ENCODE measurements at regions not wholly inside any gene's neighbourhood (a gene's known extent, or its start where the extent isn't known, plus 50 kb on each side); places are given as distances from the start of the nearest gene placed in this dataset.

- H3K4me1 Mint-ChIP-seq (ENCODE audit: low read depth, unreplicated experiment) = no peaks in the 10 kb centered on the region
- H3K36me3 Mint-ChIP-seq (ENCODE audit: insufficient read depth, unreplicated experiment) = no peaks in the 10 kb centered on the region
- Histone ChIP-seq H3K4me3 (ENCODE audit: low read depth, low read length) (no peak overlapping the region), H3K9me3 (no peaks in the 10 kb centered on the region), H3K36me3 (ENCODE audit: control insufficient read depth, insufficient read depth, low read length) (no peaks in the 10 kb centered on the region), H3K4me1 (no peaks in the 10 kb centered on the region), H3K27me3 (replicated peaks; ENCODE audit: control insufficient read depth, insufficient read depth, low read length) (no peaks in the 10 kb centered on the region)
- ChIA-PET CTCF (no interaction called here), POLR2A (no interaction called here)
- no peak overlapping the region for H3K4me3 Mint-ChIP-seq (ENCODE audit: unreplicated experiment)
- no TSS peak for BruUV-seq (replicated peaks)
- intact Hi-C loops (cut with micrococcal nuclease; ENCODE audit: unreplicated experiment) = no loop called here
- H3K27me3 Mint-ChIP-seq (ENCODE audit: insufficient read depth, unreplicated experiment) = peaks cover 4% of the 10 kb centered on the region
- no peaks in the 10 kb centered on the region for H3K9me3 Mint-ChIP-seq (ENCODE audit: unreplicated experiment)
- TF ChIP-seq, protein P1, sequence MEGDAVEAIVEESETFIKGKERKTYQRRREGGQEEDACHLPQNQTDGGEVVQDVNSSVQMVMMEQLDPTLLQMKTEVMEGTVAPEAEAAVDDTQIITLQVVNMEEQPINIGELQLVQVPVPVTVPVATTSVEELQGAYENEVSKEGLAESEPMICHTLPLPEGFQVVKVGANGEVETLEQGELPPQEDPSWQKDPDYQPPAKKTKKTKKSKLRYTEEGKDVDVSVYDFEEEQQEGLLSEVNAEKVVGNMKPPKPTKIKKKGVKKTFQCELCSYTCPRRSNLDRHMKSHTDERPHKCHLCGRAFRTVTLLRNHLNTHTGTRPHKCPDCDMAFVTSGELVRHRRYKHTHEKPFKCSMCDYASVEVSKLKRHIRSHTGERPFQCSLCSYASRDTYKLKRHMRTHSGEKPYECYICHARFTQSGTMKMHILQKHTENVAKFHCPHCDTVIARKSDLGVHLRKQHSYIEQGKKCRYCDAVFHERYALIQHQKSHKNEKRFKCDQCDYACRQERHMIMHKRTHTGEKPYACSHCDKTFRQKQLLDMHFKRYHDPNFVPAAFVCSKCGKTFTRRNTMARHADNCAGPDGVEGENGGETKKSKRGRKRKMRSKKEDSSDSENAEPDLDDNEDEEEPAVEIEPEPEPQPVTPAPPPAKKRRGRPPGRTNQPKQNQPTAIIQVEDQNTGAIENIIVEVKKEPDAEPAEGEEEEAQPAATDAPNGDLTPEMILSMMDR (IDR thresholded peaks at IDR 0.05; ENCODE audit: insufficient read depth in 1 of 2, low read depth in 1 of 2, low read length in 1 of 2, severe bottlenecking in 1 of 2, unreplicated experiment in 1 of 2) = no peak
- no peak for DNase-seq
- no peak overlapping the region for H3K27ac Mint-ChIP-seq (ENCODE audit: unreplicated experiment)
These were observed 510.9 kb upstream of the PCDH9 start for GRCh38 chr13:67740871-67741535.

- Mint-ChIP-seq H3K4me3 (ENCODE audit: unreplicated experiment) (no peak overlapping the region), H3K27me3 (ENCODE audit: insufficient read depth, unreplicated experiment) (peaks cover 6% of the 10 kb centered on the region), H3K4me1 (ENCODE audit: low read depth, unreplicated experiment) (no peaks in the 10 kb centered on the region), H3K36me3 (ENCODE audit: insufficient read depth, unreplicated experiment) (no peaks in the 10 kb centered on the region), H3K9me3 (ENCODE audit: unreplicated experiment) (no peaks in the 10 kb centered on the region), H3K27ac (ENCODE audit: unreplicated experiment) (no peak overlapping the region)
- Histone ChIP-seq H3K27me3 (replicated peaks; ENCODE audit: control insufficient read depth, insufficient read depth, low read length) (no peaks in the 10 kb centered on the region), H3K36me3 (ENCODE audit: control insufficient read depth, insufficient read depth, low read length) (no peaks in the 10 kb centered on the region), H3K4me1 (no peaks in the 10 kb centered on the region), H3K9me3 (no peaks in the 10 kb centered on the region), H3K4me3 (ENCODE audit: low read depth, low read length) (no peak overlapping the region)
- POLR2A ChIA-PET = no interaction called here
- CTCF ChIA-PET = interaction anchor here (0.6 kb wide), 1 partner anchor 275 kb away, joined by 3 read pairs; no protein-coding TSS in a partner anchor
- peak in 1 of 2 experiments; percentile 38 for DNase-seq
- BruUV-seq (replicated peaks) = no TSS peak
- TF ChIP-seq, protein P1 (IDR thresholded peaks at IDR 0.05; ENCODE audit: insufficient read depth in 1 of 2, low read depth in 1 of 2, low read length in 1 of 2, severe bottlenecking in 1 of 2, unreplicated experiment in 1 of 2) = peak; percentile 29 to 33
- intact Hi-C loops (cut with micrococcal nuclease; ENCODE audit: unreplicated experiment) = loop anchor here (5.0 kb wide), 2 partner anchors 95 to 1585 kb away; no protein-coding TSS in a partner anchor
These were observed 506.7 kb upstream of the PCDH9 start for GRCh38 chr13:67736646-67737420.

DNA sequence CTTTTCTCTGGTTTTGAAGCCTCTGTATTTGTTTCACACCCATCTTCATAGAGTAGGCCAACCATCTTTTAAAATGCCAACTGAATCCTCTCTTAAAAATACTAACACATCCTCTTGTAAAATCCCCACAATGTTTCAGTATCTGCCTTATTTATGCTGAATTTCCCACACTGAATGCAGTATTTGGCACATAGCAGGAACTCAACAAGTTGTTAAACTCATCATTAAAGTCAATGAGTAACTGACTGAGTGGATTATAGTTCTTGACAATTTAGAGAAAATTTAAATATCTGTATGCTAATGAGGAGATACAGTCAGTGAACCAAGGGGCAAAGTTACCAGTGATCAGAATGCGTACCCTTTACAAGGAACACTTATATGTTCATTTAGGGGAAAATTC is 505.5 kb upstream of the PCDH9 start:
- Histone ChIP-seq H3K36me3 (ENCODE audit: control insufficient read depth, insufficient read depth, low read length) (no peaks in the 10 kb centered on the region), H3K9me3 (no peaks in the 10 kb centered on the region), H3K4me3 (ENCODE audit: low read depth, low read length) (no peak overlapping the region), H3K4me1 (no peaks in the 10 kb centered on the region), H3K27me3 (replicated peaks; ENCODE audit: control insufficient read depth, insufficient read depth, low read length) (no peaks in the 10 kb centered on the region)
- Mint-ChIP-seq H3K27ac (ENCODE audit: unreplicated experiment) (no peak overlapping the region), H3K27me3 (ENCODE audit: insufficient read depth, unreplicated experiment) (peaks cover 6% of the 10 kb centered on the region), H3K4me3 (ENCODE audit: unreplicated experiment) (no peak overlapping the region), H3K36me3 (ENCODE audit: insufficient read depth, unreplicated experiment) (no peaks in the 10 kb centered on the region), H3K9me3 (ENCODE audit: unreplicated experiment) (no peaks in the 10 kb centered on the region), H3K4me1 (ENCODE audit: low read depth, unreplicated experiment) (no peaks in the 10 kb centered on the region)
- no peak for DNase-seq
- BruUV-seq (replicated peaks) = no TSS peak
- TF ChIP-seq, protein P1 (IDR thresholded peaks at IDR 0.05; ENCODE audit: insufficient read depth in 1 of 2, low read depth in 1 of 2, low read length in 1 of 2, severe bottlenecking in 1 of 2, unreplicated experiment in 1 of 2) = no peak
- POLR2A ChIA-PET = no interaction called here
- CTCF ChIA-PET = no interaction called here
- intact Hi-C loops (cut with micrococcal nuclease; ENCODE audit: unreplicated experiment) = loop anchor here (5.0 kb wide), 2 partner anchors 97 to 1587 kb away; no protein-coding TSS in a partner anchor

Measured in Caco-2 (cell line).